ENCODE measurements at regions not wholly inside any gene's neighbourhood (a gene's known extent, or its start where the extent isn't known, plus 50 kb on each side); places are given as distances from the start of the nearest gene placed in this dataset.

DNA sequence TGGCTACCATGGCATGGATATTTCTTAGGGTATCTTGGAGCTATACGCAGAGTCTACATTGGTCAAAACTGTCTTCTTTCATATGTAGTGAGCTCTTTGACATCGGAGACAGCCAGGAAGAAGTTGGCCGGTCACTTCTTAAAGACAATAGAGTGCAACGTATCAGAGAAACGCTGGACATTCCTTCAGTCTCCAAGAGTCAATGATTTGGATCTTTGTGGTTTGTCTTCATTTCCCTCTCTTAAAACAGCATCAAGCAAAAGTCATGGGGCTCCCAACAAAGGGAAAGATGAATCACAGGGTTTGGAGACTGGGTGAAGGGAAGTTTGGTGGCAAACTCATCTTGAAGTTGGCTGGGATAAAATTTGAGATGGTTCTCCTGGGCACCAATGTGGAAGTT lies 320.1 kb downstream of the AGTPBP1 start:
- TF ChIP-seq NFIC (IDR thresholded peaks at IDR 0.05) (no peak), TAF1 (IDR thresholded peaks at IDR 0.05; ENCODE audit: low read depth) (no peak), YY1 (IDR thresholded peaks at IDR 0.05; ENCODE audit: low read depth) (no peak), EP300 (IDR thresholded peaks at IDR 0.05; ENCODE audit: borderline replicate concordance) (no peak)

Data from Ishikawa (cell line).